ENCODE measurements at regions not wholly inside any gene's neighbourhood (a gene's known extent, or its start where the extent isn't known, plus 50 kb on each side); places are given as distances from the start of the nearest gene placed in this dataset.

DNA sequence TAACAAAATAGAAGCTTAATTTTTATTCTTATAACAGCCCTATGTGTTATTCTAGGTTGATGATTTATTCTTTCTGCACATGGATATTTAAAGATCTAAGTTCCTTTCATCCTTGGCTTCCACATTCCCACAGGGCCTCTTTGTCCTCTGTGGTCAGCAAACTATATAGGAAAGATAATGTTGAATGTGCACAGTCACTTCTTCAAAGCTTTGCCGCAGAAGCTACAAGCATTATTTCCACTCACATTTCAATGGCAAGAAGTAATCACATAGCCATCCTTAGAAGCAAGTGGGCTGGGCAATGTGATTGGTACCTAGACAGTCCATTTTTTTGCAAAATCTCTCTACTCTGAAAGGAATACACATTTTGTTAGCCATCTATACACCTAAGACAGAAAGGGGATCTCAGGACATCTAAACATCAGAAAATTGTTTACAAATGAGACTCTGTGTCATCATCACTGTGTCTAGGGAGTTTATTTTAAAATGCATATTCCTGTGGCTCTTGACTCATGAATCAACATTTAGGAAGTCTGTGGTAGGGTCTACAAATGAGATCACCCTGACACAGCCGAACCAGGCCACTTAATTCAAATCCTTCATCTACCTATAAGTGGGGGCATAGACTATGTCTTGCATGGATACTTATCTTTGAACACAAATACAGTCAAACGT, 1060.5 kb downstream of the XPNPEP1 start:
- H3K4me1 ChIP-seq, result no peaks in the 10 kb centered on the region
- H3K27ac ChIP-seq, result no peak overlapping the region
- no peak overlapping the region for H3K4me3 ChIP-seq
- no peaks in the 10 kb centered on the region for H3K36me3 ChIP-seq
- no peak overlapping the region for H3K9ac ChIP-seq (ENCODE audit: low read depth in 2 of 2, low read length in 2 of 2)
- no peaks in the 10 kb centered on the region for H3K9me3 ChIP-seq
- H3K27me3 ChIP-seq, result no peaks in the 10 kb centered on the region
- intact Hi-C loops (cut with DNase I), result no loop called here
- TF ChIP-seq, protein P1, sequence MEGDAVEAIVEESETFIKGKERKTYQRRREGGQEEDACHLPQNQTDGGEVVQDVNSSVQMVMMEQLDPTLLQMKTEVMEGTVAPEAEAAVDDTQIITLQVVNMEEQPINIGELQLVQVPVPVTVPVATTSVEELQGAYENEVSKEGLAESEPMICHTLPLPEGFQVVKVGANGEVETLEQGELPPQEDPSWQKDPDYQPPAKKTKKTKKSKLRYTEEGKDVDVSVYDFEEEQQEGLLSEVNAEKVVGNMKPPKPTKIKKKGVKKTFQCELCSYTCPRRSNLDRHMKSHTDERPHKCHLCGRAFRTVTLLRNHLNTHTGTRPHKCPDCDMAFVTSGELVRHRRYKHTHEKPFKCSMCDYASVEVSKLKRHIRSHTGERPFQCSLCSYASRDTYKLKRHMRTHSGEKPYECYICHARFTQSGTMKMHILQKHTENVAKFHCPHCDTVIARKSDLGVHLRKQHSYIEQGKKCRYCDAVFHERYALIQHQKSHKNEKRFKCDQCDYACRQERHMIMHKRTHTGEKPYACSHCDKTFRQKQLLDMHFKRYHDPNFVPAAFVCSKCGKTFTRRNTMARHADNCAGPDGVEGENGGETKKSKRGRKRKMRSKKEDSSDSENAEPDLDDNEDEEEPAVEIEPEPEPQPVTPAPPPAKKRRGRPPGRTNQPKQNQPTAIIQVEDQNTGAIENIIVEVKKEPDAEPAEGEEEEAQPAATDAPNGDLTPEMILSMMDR (IDR thresholded peaks at IDR 0.05), result no peak
- DNase-seq, result no peak

DNA sequence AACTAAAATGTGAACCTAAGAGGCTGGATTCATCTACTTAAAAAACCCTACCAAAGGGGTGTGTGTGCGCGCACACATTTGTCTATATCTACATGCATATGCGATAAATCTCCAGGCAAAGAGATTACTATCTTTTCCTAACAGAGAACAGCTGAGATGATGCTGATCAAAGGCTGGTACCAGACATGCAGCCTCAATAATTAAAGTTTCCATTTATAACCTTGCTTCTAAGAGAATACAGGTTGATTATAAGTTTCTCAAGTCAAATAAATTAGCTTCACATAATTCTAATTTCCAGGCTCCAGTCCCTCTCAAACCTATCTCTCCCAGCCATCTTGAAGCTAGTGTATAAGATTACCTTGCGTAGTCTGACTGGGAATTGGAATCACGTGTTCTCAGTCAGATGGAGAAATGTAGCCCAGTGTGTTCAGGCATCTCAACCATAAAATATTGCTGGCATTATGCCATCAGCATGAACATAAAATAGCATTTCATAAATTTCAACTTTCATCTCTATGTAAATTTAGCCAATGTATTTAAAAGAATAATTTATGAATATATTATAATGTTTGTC, 1062.0 kb downstream of the XPNPEP1 start:
- H3K9ac ChIP-seq (ENCODE audit: low read depth in 2 of 2, low read length in 2 of 2), result no peak overlapping the region
- no peak overlapping the region for H3K4me3 ChIP-seq
- H3K27me3 ChIP-seq, result no peaks in the 10 kb centered on the region
- no peak for DNase-seq
- H3K4me1 ChIP-seq, result no peaks in the 10 kb centered on the region
- intact Hi-C loops (cut with DNase I), result no loop called here
- TF ChIP-seq, protein P1 (IDR thresholded peaks at IDR 0.05), result no peak
- H3K9me3 ChIP-seq, result no peaks in the 10 kb centered on the region
- H3K27ac ChIP-seq, result no peak overlapping the region
- no peaks in the 10 kb centered on the region for H3K36me3 ChIP-seq

DNA sequence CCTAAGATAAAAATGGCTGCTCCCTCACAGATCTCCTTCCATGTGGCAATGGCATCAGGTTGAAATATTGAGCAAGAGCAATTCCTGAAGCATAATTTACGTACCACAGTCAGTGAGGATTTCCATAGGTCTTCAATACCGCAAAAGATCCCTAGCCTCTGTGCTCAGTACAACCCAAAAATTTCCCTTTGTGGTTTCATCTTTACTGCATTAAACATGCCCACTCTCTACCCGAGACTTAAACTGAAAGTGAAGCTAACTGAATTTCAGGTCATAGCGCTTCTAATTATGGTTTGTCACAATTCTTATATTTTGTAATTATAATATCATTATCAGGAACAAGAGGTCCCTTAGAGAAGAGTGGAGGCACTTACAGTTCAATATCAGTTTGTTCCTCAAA, 1071.1 kb downstream of the XPNPEP1 start:
- H3K36me3 ChIP-seq, result no peaks in the 10 kb centered on the region
- no peak for DNase-seq
- TF ChIP-seq, protein P1 (IDR thresholded peaks at IDR 0.05), result no peak

DNA sequence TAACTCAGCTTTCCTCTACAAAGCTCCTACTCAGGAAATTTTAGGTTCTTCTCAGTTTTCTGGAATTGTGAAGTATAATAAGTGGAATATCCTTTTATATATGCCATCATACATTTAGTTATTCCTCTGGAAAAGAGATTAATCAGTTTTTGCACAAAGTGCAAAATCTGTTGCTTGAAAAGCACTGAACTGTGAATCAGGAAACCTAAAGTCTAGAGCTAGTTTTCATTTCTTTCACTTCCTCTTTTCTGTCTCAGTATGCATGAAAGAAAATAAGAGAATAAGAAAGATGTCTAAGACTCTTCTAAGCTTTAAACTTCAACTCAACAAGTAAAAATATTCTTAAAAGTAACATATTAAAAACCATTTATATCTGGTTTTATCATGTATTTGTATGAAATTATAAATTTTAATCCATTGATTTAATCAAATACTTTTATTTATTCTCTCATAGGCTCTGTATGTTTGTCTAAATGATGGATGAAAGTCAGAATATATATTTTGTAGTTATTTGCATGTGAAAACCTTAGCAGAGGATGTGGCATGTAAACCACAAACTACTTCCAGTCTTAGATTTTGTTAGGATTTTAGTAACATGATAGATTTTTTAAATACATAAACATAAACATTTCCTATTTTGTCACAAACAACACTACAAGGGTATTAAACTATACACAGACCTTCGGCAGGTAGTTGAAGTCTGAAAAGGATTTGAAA, 1073.0 kb downstream of the XPNPEP1 start:
- H3K27ac ChIP-seq, result no peak overlapping the region
- intact Hi-C loops (cut with DNase I), result no loop called here
- TF ChIP-seq, protein P1 (IDR thresholded peaks at IDR 0.05), result no peak
- H3K27me3 ChIP-seq, result no peaks in the 10 kb centered on the region
- no peak overlapping the region for H3K4me3 ChIP-seq
- H3K36me3 ChIP-seq, result no peaks in the 10 kb centered on the region
- DNase-seq, result no peak
- no peaks in the 10 kb centered on the region for H3K4me1 ChIP-seq
- H3K9ac ChIP-seq (ENCODE audit: low read depth in 2 of 2, low read length in 2 of 2), result no peak overlapping the region
- H3K9me3 ChIP-seq, result no peaks in the 10 kb centered on the region

More for the DNA sequence above, 1071.1 kb downstream of the XPNPEP1 start:
- Histone ChIP-seq H3K27ac (no peak overlapping the region), H3K4me1 (no peaks in the 10 kb centered on the region), H3K9me3 (no peaks in the 10 kb centered on the region), H3K27me3 (no peaks in the 10 kb centered on the region), H3K9ac (ENCODE audit: low read depth in 2 of 2, low read length in 2 of 2) (no peak overlapping the region), H3K4me3 (no peak overlapping the region)
- intact Hi-C loops (cut with DNase I), result no loop called here

DNA sequence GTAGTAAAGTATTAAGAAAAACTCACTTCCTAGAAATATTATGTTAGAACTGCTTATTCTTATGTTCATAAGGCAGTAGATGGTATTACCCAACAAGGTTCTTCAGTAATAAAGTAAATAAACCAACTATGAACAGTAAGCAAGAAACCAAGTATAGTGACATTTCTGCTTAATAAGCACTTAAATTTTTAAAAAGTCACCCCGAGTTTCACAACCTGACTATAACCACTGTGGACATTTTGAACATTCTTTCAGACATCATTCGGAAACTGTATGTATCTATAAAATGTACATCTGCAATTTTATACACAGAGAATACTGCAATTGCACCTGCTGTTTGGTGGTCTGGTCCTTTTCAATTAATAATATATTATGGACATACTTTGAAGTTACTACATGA, 1073.6 kb downstream of the XPNPEP1 start:
- Histone ChIP-seq H3K9ac (ENCODE audit: low read depth in 2 of 2, low read length in 2 of 2) (no peak overlapping the region), H3K27me3 (no peaks in the 10 kb centered on the region), H3K4me1 (no peaks in the 10 kb centered on the region), H3K27ac (no peak overlapping the region), H3K4me3 (no peak overlapping the region), H3K36me3 (no peaks in the 10 kb centered on the region), H3K9me3 (no peaks in the 10 kb centered on the region)
- DNase-seq, result no peak
- intact Hi-C loops (cut with DNase I), result no loop called here
- TF ChIP-seq, protein P1 (IDR thresholded peaks at IDR 0.05), result no peak

Measured in colonic mucosa (tissue), 4 donors.